ENCODE measurements at regions not wholly inside any gene's neighbourhood (a gene's known extent, or its start where the extent isn't known, plus 50 kb on each side); places are given as distances from the start of the nearest gene placed in this dataset.
A peak's percentile ranks its signal among the peaks of the same experiment; 100 is the strongest.
"Not testable (repeated sequence)": the region's sequence is repeated elsewhere in the genome, so short reads cannot be mapped to it uniquely, and the experiment has no call there.

GRCh38 chr5:157971571-157972216 lies 112.7 kb upstream of the CLINT1 start:
- TF ChIP-seq CTCF (conservative IDR thresholded peaks at IDR 0.05 in 1 of 2, IDR thresholded peaks at IDR 0.05 in 1 of 2; ENCODE audit: low read depth in 1 of 2, low read length in 2 of 2) (no peak), EZH2 (IDR thresholded peaks at IDR 0.05; ENCODE audit: low read length, missing control alignments) (no peak)
- Histone ChIP-seq H2AFZ (ENCODE audit: low read length) (no peak overlapping the region), H3K36me3 (ENCODE audit: control insufficient read depth, insufficient read depth, low read length) (no peaks in the 10 kb centered on the region), H3K4me1 (ENCODE audit: control insufficient read depth, extremely low read depth, insufficient read depth, low read length) (no peaks in the 10 kb centered on the region), H4K20me1 (ENCODE audit: control insufficient read depth, extremely low read depth, insufficient read depth, low read length) (no peaks in the 10 kb centered on the region), H3K4me2 (ENCODE audit: extremely low read depth, insufficient read depth, low read length) (no peak overlapping the region), H3K9ac (ENCODE audit: insufficient read depth, low read length) (no peak overlapping the region), H3K4me3 (replicated peaks in 1 of 4; ENCODE audit: control extremely low read depth in 1 of 4, insufficient read depth in 1 of 4, low read depth in 3 of 4, low read length in 4 of 4) (no peak overlapping the region), H3K79me2 (ENCODE audit: control insufficient read depth, insufficient read depth, low read length) (no peaks in the 10 kb centered on the region), H3K27me3 (ENCODE audit: control insufficient read depth, insufficient read depth, low read length) (peaks cover 2% of the 10 kb centered on the region), H3K27ac (ENCODE audit: insufficient read depth, low read length) (no peak overlapping the region), H3K9me3 (ENCODE audit: control insufficient read depth, insufficient read depth, low read depth, low read length) (no peaks in the 10 kb centered on the region)
- DNase-seq (ENCODE audit: low read depth in 2 of 2): peak in 1 of 2 donors; percentile 11

- not testable (repeated sequence) for H2AFZ ChIP-seq (ENCODE audit: low read length); H3K9me3 ChIP-seq (ENCODE audit: control insufficient read depth, insufficient read depth, low read depth, low read length); H3K9ac ChIP-seq (ENCODE audit: insufficient read depth, low read length); H3K4me3 ChIP-seq (replicated peaks in 1 of 4; ENCODE audit: control extremely low read depth in 1 of 4, insufficient read depth in 1 of 4, low read depth in 3 of 4, low read length in 4 of 4); H3K4me2 ChIP-seq (ENCODE audit: extremely low read depth, insufficient read depth, low read length); DNase-seq (ENCODE audit: low read depth in 2 of 2); H3K4me1 ChIP-seq (ENCODE audit: control insufficient read depth, extremely low read depth, insufficient read depth, low read length); H4K20me1 ChIP-seq (ENCODE audit: control insufficient read depth, extremely low read depth, insufficient read depth, low read length); H3K36me3 ChIP-seq (ENCODE audit: control insufficient read depth, insufficient read depth, low read length); H3K27ac ChIP-seq (ENCODE audit: insufficient read depth, low read length); H3K79me2 ChIP-seq (ENCODE audit: control insufficient read depth, insufficient read depth, low read length); H3K27me3 ChIP-seq (ENCODE audit: control insufficient read depth, insufficient read depth, low read length)
These were observed 109.6 kb upstream of the CLINT1 start for GRCh38 chr5:157968570-157968969.

GRCh38 chr5:157965989-157966388 lies 107.0 kb upstream of the CLINT1 start:
- Histone ChIP-seq H3K4me3 (replicated peaks in 1 of 4; ENCODE audit: control extremely low read depth in 1 of 4, insufficient read depth in 1 of 4, low read depth in 3 of 4, low read length in 4 of 4) (no peak overlapping the region), H3K79me2 (ENCODE audit: control insufficient read depth, insufficient read depth, low read length) (no peaks in the 10 kb centered on the region), H3K9ac (ENCODE audit: insufficient read depth, low read length) (no peak overlapping the region), H3K27me3 (ENCODE audit: control insufficient read depth, insufficient read depth, low read length) (no peaks in the 10 kb centered on the region), H2AFZ (ENCODE audit: low read length) (no peak overlapping the region), H3K27ac (ENCODE audit: insufficient read depth, low read length) (no peak overlapping the region), H3K4me1 (ENCODE audit: control insufficient read depth, extremely low read depth, insufficient read depth, low read length) (no peaks in the 10 kb centered on the region), H3K4me2 (ENCODE audit: extremely low read depth, insufficient read depth, low read length) (no peak overlapping the region), H3K36me3 (ENCODE audit: control insufficient read depth, insufficient read depth, low read length) (no peaks in the 10 kb centered on the region), H3K9me3 (ENCODE audit: control insufficient read depth, insufficient read depth, low read depth, low read length) (no peaks in the 10 kb centered on the region), H4K20me1 (ENCODE audit: control insufficient read depth, extremely low read depth, insufficient read depth, low read length) (no peaks in the 10 kb centered on the region)
- DNase-seq (ENCODE audit: low read depth in 2 of 2): no peak
- TF ChIP-seq EZH2 (IDR thresholded peaks at IDR 0.05; ENCODE audit: low read length, missing control alignments): no peak
- no peak for TF ChIP-seq CTCF (conservative IDR thresholded peaks at IDR 0.05 in 1 of 2, IDR thresholded peaks at IDR 0.05 in 1 of 2; ENCODE audit: low read depth in 1 of 2, low read length in 2 of 2)
